Erythroblast (primary cell): ENCODE measurements at regions not wholly inside any gene's neighbourhood (a gene's known extent, or its start where the extent isn't known, plus 50 kb on each side); places are given as distances from the start of the nearest gene placed in this dataset.

Source experiments
- GATA1 ChIP-seq: IDR thresholded peaks from 2 replicates; pipeline ENCODE4 v1.6.1; 2011; ENCODE audit warnings: low read depth, mild to moderate bottlenecking, control low read depth, low read length, moderate library complexity
- POLR2A ChIP-seq: IDR thresholded peaks from 2 replicates; pipeline ENCODE4 v1.6.1; 2011; ENCODE audit warnings: mild to moderate bottlenecking, low read length

DNA sequence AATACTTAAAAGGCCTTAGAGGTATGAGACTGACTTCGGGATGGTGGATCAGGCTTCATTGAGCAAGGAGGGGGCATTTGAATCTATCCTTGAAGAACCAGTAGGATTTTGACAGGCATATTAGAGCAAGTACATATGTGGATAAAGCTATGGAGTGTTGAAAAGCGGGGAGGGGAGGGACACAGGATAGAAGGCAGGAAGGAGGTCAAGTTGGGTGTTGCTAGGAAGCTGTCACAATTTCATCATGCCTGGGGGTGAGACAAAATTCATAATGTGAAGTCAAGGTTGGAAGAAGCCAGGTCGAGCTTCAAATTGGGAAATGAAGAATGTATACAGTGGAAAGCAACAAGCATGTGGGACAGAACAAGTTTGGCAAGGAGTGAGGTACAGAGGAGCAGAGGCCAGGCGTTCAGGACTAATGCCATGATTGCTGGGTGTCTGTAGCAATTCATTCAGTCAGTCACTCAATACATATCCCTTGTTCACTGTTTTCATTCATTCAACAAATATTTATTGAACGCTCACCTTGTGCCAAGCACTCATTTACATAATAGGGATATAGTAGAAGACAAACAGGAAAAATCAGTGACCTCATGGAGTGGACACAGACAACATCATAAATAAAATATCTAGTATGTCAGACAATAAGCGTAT, 58.3 kb upstream of the LTA4H start:
- TF ChIP-seq POLR2A (no peak), GATA1 (no peak)
